NOMO-1 treated with dmso at 0.1 percent for 144 hours (cell line): ENCODE measurements at regions not wholly inside any gene's neighbourhood (a gene's known extent, or its start where the extent isn't known, plus 50 kb on each side); places are given as distances from the start of the nearest gene placed in this dataset.

ENCODE experiments used
- DNase-seq: peaks from one replicate; lab custom pipeline; 2025; ENCODE audit not compliant: unreplicated experiment; lab: John Stamatoyannopoulos, UW

DNA sequence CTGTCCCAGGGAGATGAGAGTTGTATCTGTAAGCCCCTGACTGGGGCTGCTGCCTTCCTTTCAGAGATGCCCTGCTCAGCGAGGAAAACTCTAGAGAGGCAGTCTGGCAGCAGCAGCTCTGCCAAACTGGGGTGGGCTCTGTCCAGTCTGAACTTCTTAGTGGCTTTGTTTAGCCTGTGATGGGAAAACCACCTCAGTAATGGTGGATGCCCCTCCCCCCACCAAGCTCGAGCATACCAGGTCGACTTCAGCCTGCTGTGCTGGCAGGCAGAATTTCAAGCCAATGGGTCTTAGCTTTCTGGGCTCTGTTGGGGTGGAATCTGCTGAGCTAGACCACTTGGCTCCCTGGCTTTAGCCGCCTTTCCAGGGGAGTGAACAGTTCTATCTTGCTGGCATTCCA, 218.3 kb downstream of the TUSC7 start:
- no peak for DNase-seq

DNA sequence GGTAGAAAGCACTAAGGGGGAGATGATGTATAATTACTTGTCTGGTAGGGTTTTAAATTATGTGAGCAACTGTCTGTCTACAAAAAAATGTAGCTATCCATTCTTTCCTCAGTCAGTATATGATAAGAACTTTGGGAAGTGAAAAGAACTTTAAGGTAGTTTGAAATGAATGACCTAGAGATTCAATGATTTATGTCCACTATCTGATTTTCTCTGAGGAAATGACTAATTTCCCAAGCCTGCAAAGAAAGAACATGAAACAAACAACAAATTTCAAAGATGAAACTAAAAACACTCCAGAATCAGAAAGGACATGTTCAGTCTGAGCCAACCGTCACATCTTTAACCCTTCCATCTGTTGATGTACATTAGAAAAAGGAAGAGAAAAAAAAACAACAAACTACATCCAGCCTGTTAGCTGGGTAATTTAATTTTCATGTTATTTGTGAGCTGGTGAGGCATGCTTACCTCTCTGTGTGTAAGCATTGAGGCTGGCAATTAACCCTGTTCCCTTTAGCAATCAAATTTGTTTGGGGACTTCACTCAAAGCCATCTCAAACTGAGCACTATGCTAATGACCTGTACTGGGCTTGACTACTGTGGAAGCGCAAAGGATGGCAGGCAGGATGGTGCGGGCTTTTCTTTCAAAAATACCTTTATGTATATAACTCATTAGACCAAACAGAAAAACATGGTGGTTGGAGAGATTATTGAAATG, 220.1 kb downstream of the TUSC7 start:
- no peak for DNase-seq

GRCh38 chr3:116930786-116931185, 221.2 kb downstream of the TUSC7 start:
- no peak for DNase-seq

DNA sequence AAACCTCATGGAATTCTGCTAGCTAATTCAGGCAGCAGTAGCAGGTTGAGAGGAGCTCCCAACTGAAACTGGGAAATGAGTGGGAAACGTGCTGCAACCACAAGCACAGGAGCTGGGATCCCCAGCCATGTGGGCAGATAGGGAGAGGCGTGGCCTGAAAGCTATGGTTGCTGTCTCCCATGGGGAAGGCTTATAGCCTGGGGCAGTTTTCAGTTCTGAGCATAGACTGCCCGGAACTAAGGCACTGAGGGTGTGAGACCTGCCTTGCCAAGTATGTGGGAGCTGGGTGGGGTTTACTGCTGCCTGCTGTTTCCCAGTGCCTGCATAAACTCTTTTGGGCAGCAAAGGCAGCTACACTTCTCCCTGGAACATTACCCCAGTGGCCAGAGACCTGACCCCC, 229.5 kb downstream of the TUSC7 start:
- DNase-seq: no peak

DNA sequence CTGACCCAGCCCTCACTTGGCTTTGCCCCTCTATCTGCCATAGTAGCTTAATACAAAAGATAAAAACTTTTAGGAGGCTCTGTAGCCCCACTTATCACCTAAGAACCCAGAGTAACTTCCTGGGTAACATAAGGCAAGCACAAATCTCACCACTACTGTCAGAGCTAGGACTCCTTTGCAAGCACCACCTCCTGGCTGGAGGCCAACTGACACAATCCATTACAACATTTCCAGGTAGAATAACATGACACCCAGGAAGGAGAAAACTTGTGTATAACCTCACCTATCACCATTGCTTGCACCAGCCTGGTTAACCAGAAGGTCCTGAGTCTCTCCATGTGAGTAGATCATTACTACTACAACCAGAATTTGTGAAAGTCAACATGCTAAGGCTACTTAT, 230.0 kb downstream of the TUSC7 start:
- no peak for DNase-seq

- DNase-seq: no peak
These were observed 231.1 kb downstream of the TUSC7 start for GRCh38 chr3:116940719-116941118.

GRCh38 chr3:116946376-116946775, 236.8 kb downstream of the TUSC7 start:
- no peak for DNase-seq

DNA sequence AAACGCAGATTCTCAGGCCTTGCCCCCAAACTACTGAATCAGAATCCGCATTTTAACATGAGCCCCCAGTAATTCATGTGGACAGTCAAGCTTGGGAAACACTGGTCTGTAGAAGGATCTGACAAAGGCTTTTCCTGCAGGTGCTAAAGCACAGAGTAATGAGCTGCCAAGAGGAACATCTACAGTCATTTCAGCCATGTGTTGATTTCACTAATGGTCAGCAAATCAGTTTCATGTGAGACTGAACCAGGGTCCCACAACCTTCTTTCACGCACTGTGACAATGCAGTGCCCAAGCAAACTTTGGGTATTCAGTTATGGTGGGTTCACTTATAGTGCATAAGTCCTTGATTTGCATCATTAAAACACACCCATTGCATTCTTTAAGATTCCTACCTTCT, 237.6 kb downstream of the TUSC7 start:
- no peak for DNase-seq

DNA sequence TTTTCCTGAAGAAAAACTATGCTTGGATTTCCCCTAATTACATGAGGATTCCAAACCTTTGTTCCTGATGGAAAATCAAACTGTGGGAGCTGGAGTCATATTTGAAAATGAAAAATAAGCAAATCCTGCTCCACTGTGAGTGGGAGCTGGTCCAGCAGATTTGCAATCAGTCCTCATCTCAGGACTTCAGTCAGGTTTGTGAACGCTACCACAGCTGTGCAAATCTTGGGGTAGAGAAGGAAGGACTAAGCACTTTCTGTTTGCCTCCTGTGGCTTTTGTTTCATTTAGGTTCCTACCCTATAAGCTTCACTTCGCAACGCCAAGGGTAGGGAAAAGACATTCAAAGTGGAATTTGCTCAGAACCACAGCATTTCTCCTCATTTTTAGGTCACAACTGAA, 238.2 kb downstream of the TUSC7 start:
- DNase-seq: no peak

- DNase-seq: no peak
These were observed 240.9 kb downstream of the TUSC7 start for GRCh38 chr3:116950301-116951055.

GRCh38 chr3:116951610-116952009, 242.0 kb downstream of the TUSC7 start:
- no peak for DNase-seq

- DNase-seq: no peak
These were observed 248.7 kb downstream of the TUSC7 start for GRCh38 chr3:116958291-116958690.

GRCh38 chr3:116961106-116961505, 251.5 kb downstream of the TUSC7 start:
- DNase-seq: no peak

DNA sequence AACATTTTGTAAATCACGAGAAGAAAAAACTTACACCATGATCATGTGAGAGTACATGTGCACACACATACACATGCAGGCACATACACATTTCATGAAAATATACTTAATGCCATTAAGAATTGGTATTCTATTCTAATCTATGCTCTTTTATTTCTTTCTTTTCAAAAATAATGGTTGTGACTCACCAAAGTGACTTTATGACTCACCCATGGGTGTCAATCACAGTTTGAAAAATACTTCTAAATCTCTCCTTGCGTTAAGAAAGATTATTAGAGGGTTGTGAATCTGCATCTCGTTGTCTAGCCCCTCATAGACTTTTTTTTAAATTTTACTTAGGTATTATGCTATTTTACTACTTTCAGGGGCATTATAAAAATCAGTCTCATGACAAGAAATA, 254.2 kb downstream of the TUSC7 start:
- DNase-seq: no peak

DNA sequence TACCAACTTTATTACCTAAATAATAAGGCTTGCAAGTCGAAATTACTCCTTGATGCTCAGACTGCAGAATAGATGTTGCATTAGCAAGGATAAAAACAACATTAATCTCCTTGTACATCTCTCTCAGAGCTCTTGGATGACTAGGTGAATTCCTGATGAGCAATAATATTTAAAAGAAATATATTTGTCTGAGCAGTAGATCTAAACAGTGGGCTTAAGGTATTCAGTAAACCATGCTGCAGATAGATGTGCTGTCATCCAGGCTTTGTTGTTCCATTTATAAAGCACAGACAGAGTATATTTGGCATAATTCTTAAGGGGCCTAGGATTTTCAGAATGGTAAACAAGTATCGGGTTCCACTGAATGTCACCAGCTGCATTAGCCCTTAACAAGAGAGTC, 257.1 kb downstream of the TUSC7 start:
- DNase-seq: no peak

DNA sequence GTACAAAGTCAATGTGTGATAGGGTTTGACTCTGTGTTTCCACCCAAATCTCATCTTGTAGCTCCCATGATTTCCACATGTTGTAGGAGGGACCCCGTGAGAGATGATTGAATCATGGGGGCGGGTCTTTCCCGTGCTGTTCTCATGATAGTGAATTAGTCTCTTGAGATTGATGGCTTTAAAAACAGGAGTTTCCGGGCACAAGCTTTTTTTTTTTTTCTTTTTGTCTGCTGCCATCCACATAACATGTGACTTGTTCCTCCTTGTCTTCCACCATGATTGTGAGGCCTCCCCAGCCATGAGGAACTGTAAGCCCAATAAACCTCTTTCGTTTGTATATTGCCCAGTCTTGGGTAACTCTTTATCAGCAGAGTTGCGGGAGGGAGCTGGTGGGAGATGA, 259.6 kb downstream of the TUSC7 start:
- no peak for DNase-seq

DNA sequence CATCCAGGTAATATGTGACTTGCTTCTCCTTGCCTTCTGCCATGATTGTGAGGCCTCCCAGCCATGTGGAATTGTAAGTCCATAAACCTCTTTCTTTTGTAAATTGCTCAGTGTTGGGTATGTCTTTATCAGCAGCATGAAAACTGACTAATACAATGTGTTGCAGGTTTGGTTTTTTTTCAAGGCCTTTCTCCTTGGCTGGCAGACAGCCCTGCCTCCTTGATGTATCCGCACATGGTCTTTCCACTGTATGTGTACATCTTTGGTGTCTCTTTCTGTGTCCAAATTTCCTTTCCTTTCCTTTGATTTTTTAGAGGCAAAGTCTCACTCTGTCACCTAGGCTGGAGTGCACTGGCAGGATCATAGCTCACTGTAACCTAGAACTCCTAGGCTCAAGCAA, 260.1 kb downstream of the TUSC7 start:
- DNase-seq: no peak

- DNase-seq: no peak
These were observed 262.0 kb downstream of the TUSC7 start for GRCh38 chr3:116971531-116971930.

DNA sequence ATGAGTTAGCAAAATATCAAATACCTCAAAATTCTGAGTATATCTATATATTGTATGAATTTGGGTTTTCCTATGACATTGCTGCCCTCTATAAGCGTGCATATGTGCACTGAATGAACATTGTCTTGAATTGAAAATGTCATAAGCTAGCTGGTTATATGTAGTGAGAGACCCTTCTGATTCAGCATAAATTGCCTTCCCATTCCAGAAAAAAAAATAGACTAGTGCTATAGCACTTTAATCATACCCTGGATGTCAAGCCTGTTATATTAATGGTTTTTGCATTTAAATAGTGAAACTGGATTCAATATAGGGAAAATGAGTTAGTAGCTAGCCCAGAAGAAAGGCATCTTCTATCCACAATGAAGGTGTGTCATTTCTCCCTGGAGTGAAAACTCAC, 265.1 kb downstream of the TUSC7 start:
- DNase-seq: no peak

DNA sequence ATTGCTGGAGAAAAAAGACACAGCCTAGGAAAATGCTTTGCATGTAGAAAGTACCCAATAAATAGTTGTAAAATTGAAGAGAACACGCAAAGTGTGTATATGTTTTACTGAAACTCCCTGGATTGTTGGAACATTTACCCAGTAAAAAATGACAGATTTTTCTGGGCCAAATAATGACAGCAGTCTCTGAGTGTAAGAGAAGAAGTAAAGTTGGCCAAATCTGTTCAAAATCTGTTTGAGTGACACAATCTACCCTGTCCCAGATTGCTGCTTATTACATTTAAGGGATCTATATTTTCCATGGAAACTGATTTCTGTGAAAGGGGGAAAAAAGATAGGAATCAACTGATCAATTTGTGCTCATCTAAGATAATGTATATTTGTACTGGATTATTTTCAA, 267.9 kb downstream of the TUSC7 start:
- no peak for DNase-seq

DNA sequence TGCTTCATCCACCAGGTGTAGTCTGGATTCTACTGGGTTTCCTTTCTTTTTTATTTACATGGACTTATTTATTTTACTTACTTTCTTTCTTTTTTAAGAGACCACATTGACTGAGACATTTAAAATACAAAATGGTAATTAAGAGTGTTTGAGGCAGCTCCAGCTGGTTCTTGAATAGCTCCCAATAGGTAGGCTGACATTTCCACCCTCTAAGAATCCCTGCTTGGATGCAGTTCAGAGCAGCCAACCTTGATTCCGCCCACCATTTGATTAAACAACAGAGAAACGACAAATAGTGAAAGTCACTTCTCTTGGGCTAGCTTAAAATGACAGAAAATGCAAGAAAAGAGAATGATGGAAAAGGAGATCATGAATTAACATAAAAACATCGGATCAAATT, 270.5 kb downstream of the TUSC7 start:
- DNase-seq: no peak

DNA sequence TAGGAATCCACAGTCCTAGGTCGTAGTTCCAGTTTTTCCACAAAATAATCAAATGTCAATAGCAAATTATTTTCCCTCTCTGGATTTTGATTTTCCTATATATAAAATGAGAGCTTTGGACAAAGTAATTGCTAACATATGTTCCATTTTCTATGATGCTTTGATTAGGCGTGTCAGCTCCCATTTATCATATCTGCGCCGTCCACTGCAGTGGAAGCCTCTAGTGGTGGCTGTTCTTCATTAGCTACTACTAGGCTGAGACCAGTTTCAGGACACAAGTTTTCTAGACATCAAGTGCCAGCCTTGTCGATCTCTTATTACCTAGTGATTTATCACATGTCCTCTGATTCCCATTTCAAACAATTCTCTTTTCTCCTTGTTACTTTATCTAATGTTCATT, 271.5 kb downstream of the TUSC7 start:
- no peak for DNase-seq

- no peak for DNase-seq
These were observed 274.7 kb downstream of the TUSC7 start for GRCh38 chr3:116984301-116984700.
